HK-2 (cell line): ENCODE measurements at regions not wholly inside any gene's neighbourhood (a gene's known extent, or its start where the extent isn't known, plus 50 kb on each side); places are given as distances from the start of the nearest gene placed in this dataset.

Source experiments
- DNase-seq: peaks from one replicate; pipeline ENCODE4 v3.0.0-alpha.2; 2018; ENCODE audit not compliant: unreplicated experiment

DNA sequence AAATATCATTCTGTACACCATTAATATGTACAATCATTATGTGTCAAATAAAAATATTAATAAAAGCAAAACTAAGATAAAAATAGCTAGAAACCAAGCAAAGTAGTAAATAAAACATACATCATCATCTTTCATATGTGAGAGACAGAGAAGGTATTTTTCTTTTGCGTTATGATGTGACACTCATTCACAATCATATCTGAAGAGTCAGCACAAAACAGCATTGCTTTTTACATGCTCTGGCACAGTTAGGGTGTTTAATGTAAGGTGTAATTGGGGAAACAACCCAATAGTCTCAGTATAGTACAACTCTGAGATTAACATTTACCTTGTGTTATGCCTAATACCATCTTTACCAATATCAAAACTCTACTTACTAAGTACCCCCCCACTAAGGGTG is 376.6 kb downstream of the TMA16 start:
- no peak for DNase-seq

DNA sequence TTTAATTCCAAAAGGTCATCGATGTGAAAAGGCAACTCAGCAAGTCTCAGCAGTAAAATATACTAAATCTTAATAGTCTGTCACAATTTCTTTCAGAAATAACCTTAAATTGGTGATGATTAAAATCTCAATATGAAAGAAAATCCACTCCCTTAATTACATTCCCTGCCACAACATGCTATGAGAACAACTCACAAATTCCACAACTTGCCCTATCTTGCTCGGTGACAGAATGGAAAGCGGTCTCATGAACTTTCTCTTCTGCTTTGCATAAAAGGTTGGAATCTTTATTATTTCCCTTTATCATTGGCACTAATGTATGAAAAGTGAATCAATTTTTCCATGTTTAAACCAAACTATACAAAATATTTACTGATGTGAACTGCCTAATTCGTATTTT is 380.8 kb downstream of the TMA16 start:
- DNase-seq, result no peak

DNA sequence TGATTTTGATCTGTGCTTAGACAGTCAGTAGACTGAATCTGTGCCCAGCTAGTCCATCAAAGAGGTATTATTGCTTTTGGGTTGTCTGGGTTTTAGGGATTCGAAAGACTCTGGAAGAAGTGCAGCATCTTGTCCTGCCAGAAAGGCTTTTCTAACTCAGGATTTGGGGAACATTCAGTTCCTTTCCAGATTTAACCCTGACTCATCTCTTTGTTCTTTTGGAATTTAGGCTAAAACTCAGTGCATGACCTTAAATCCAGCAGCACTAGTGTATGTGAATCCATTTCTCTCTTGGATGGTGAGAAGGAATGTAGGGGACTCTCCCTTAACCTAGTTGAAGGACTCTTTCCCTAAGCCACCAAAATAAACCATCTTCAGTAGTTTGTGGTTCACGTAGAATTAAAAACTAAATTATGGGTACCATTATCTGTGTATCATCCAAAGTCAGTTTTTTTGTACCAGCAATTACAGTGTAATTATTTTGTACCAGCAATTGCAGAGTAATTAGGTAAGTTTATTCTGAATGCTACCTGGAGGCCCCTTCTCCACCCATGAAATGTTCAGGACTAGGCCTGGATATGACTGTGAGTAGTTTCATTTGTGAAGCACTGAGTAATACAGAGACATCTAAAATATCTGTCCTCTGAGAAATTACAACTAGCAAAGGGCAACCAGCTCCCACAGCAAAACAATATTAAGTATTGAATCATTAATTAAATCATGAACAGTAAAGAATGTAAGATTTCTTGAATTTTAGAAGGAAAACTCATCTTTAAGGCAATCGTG is 384.0 kb downstream of the TMA16 start:
- DNase-seq, result no peak

DNA sequence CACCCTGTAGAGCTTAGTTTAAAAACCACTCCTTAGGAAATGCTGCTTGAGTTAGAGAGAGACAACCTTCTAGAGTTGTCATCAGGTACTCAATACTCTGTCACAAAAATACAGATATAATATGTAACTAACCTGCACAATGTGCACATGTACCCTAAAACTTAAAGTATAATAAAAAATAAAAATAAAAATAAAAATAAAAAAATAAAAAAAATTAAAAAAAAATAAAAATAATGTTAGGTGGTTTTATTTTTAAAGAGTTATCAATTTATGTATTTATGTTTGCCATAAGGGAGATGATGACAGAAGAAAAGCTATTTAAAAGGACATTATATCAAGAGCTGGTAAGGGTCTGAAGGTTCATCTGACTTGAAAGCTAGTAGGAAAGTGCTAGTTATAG is 397.9 kb downstream of the TMA16 start:
- no peak for DNase-seq

DNA sequence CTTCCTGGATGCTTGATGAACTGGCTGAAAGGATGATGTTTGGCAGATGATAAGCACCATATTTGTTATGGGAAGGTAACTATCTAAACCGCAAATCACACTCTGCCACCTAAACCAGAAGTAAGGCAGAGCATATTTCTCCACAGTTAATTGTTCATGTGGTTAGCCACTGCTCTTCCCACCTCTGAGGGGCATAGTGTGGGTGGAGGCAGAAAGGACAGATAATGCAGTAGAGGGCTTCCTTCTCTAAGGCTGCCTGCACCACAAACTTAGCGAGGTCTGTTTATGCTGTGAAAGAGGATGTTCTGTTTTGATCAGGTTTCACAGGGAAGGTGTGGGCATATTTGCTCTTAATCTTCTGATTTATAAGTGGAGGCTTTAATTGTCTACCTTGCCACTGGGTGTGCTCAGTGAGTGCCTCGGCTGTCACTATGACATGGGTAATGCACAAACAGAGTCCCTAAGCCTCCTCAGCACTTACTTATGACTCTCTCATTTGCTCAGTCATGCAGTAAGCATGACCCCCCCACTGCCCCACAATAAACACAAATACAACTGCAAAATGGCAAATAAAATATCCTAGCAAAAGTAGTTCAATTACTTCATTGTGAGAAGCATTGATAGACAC is 401.0 kb downstream of the TMA16 start:
- no peak for DNase-seq

DNA sequence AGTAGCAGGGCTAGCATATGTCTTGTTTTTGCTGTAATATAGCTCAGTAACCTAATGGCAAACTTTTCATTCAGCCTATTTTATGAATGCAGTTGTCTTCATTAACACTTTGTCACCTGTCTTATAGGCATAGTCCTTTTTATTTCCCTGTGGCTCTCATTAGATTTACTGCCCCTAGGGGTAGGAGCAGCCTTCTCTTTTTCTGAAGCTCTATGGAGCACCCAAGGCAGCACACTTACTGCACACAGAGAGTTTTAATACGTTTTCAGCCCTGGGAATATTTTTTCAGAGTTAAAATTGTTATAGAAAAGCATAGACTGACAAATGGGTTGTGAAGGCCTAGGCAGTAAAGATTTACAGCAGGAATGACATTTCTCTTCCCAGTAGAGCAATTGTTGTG is 406.8 kb downstream of the TMA16 start:
- no peak for DNase-seq

DNA sequence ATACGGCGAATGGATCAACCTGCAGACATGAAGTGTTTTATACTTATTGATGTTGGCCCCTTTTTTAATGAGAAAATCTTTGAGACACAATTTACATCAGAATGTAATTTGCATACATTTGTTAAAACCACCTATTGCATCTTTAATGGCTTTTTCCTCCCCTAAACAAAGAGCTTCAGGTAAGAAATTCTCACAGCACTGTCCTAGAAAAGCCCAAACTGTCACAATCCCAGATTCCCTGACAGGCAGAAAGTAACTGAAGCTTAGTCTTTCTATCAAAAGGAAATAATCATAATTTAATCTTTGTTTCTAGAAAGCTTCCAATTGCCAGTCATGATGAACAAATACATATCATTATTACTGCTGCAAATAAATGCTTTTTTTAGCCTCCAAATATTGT is 407.9 kb downstream of the TMA16 start:
- no peak for DNase-seq

DNA sequence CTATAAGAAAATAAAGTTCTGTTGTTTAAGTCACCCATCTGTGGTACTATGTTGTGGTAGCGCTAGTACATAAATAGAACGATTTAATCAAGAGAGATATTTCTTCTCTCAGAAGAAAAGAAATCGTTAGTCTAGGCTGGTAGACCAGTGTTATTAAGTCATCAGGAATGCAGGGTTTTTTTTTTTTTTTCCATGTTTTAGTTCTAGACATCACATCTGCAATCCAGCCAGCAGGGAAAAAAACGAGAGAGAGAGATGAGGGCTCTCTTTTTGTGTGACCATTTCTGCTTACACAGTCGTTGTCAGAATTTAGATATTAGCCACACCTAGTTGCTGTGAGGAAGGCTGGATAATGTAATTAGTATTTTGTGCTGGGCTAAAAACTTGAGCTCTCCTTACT is 417.4 kb downstream of the TMA16 start:
- DNase-seq, result no peak

DNA sequence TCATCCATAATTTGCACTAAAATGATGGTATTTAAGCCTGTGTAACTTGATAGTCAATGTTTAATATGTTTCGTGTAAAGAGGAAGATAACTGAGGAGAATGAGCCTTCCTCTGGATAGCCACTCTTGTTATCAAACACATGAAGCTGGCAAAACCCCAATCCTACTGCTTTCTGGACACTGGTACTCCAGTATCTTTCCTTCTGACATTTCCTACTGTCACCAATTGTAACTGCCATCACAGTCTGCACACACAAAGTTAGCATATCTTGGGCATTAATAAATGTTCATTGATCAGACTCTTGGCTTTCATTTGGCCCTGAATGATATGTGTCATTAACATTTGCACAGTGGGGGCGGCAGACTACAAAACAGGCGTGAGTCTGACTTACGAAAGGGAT is 419.1 kb downstream of the TMA16 start:
- no peak for DNase-seq

DNA sequence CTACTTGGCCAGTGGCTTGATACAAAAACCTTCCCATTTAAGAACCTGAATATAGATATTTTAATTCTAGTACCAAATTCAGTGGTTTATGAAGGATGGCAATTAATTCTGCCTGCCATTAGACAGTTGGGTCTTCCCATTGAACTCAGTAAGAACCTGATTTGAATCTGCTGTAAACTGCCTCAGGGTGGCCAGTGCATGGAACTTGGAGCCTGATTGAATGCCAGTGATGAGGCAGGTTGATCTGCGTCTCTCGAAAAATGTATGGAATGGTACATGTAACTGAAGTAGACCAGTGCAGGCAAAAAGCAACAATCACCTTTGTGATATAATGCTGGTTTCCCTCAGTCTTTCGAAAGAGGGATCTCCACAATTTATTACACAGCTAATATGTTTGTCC is 421.4 kb downstream of the TMA16 start:
- no peak for DNase-seq

DNA sequence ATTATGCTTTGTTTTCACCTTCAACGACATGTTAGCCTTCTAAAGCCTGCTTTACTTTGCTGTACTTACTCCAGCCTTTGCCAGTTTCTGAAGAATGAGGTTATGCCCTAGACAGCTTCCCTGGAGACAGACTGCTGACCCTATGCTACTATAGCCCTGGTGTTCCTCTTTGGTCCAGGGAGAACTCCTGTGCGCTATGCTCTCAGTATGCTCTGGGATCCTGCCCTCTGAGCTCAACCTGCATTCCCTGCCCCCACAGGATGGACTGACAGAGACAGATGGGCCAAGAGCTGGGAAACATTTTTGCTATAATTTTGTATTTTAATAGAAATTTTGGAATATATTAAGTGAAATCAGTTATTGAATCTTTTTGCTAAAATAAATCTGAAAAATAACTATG is 425.9 kb downstream of the TMA16 start:
- DNase-seq, result no peak

DNA sequence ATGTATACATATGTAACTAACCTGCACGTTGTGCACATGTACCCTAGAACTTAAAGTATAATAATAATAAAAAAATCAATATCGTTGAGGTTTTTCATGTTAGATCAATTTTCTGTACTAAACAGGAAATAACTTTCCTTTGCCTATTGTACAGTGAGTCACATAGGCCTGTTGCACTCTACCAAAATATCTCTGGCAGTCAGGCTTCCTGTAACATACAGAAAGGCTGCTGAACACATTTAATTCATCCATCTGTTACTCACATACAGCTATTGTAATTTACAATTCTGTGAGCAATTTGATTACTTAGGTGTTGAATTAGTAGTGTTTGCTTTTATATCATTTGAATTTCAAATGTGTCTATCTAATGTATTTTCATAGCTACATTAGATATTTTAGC is 427.8 kb downstream of the TMA16 start:
- DNase-seq, result no peak

DNA sequence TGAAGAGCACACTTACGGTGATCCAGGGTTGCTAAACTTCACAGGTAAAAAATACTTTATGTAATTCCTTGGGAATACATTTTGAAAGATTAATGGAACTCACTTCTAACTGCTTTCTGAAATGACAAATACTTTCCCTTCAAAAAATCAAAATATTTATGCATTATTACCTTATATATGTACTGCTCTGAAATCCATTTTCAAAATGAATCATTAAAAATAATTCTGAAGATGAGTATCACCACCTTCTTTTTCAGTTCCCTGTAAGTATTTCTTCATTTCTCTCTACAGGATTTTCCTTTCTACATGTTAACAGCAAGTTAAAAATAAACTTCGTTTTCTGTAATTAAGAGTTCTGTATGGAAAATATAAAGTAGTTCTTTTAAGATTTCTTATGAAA is 428.6 kb downstream of the TMA16 start:
- DNase-seq, result no peak

DNA sequence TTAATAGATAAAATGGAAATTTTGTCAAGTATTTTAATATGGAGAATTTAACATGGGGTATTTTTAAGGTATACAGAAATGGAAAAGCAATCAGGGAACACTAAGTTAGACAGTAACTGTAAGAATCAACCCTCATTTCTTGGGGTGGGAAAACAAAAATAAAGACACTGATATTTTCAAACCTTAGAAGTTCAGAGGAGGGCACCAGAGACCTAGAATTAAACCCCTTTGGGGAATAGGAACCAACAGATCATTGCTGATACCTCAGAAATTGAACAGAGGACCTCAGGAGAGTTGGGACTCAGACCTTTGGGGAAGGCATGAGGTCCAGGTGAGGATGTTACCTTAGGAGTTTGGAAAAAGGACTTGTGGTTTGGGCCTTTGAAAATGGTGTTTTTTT is 435.6 kb downstream of the TMA16 start:
- no peak for DNase-seq

DNA sequence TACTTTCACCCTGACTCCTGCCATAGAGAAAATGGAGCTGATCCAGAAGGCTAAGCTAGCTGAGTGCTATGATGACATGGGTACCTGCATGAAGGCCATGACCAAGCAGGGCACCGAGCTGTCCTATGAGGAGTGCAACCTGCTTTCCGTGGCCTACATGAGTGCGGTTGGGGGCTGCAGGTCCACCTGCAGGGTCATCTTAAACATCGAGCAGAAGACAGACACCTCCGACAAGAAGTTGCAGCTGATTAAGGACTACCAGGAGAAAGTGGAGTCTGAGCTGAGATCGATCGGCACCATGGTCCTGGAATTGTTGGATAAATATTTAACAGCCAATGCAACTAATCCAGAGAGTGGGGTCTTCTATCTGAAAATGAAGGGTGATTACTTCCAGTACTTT is 438.0 kb downstream of the TMA16 start:
- no peak for DNase-seq

DNA sequence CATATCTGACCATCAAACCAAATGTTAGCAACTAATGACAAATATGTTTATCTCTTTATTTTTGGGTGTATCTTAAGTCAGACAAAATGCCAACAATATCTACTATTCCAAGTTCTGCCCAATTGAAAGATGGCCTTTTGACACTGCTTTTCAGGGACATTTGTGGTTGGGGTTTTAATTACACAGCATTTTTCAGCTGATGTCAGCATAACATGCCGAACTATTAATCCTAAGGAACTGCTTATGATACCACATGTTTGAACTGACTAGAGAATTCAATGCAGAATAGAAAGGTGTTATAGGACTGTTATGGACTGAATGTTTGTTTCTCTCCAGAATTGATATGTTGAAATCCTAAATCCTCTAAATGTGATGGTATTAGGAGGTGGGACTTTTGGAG is 445.1 kb downstream of the TMA16 start:
- no peak for DNase-seq

DNA sequence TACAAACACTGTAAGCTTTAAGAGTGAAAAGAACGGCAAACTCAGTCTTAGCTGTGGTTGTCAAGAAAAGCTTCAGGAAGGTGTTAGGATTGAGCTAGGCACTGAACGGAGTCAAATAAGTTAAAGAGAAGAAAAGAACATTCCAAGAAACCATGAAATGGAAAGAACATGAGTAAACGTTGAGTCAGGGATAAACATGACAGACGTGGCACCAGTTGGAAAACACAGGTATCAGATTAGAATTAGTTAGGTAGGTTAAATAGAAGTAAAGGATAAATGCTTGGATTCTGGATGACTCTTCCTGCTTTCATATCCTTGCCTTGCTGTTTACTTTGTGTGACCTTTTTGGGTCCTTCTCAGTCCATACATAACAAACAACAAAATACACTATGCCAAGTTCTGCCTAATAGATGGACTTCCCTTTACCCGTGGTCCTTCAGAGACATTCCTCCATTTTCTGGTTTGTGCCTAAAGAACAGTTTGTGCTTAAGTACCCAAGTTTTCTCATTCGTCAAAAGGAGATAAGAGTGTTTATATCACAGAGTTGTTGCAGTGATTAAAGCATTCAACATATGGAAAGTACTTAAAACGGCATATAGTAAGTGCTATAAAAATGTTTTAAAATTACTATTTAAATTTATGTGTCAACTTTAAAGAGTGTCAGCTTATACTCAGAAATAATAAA is 446.9 kb downstream of the TMA16 start:
- no peak for DNase-seq

DNA sequence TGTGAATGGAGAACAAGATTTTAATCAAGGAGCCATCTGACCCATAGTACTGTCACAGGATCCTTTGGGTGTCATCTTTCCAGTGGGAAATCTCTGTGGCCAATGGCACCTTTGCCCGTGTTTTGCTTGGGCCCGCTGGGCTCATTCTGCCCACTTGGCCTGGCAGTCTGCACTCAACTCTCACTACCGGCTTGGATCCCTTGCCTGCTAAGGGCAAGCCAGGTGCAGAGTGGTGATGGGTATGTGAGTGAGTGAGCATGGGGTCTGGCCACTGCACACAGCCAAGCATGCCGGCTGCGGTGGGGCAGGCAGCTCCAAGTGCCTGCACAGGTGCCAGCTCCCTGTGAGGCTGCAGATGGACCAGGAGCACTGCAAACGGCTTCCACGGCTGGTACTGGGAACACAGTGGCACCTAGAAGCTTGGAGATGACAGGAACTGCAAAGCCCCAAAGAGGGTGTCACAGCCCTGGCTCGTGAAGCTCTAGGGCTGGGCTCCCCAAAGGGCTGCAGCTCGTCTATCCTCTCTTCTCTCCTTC is 454.5 kb downstream of the TMA16 start:
- DNase-seq, result no peak

DNA sequence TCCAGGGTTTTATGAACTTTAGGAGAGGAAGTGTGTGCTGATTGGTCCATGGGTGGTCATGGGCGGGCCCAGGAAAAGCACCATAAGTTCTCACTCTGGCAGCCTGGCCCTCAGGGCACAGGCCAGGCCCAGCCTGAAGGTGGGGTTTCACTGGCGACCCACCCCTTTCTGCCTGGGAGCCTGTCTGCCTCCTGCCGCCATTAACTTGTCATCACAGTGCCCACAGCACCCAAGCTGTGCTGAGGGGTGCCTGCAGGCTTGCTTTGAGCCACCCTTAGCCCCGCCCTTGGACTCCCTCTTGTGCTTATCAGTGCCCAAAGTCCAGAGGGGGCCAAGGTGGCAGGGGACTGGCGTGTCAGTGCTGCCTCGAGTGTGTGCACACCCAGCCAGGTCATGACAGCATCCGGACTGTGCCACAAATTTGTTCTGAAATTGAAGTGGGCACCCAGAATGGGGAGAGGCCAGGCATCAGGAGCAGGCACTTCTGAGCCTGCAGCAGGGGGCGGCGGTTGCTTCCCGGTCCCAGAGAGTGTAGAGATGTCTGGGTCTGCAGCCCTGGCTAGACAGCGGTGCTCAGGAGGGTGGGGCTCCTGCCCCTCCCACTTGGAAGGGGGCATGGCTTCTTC is 455.6 kb downstream of the TMA16 start:
- DNase-seq, result no peak

DNA sequence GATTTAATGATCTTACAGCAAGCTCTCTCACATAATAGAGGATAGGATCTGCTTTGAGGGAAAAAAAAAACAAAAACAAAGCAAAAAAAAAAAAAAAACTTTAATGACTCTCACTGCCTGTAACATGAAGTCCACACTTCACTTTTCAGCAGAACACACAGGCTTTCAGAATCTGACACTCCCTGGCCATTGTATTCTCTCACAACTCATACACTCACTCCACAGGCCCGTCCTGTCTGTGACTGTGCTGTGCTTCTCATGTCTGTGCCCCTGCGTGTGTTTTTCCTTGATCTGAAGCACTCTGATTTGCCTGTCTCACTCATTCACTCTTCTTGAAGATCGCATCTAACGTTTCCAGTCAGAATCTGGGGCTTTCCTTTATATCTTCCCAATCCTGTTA is 460.8 kb downstream of the TMA16 start:
- no peak for DNase-seq

DNA sequence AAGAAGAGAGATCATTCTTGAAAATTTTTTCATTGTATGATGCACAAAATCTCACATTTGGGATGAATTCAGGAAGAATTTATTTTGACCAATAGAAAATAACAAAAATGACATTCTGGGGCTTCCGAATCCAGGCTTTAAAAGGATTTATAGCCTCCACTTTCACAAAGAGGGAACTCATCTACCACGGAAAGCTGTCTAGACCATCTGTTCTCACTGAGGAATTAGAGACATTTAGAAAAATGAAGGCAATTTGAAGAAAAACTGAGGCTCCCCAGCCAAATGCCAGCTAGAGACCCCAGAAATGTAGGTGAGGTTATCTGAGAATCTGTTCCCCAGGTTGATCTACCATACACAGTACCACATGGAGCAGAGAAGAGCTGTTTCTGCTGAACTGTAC is 464.3 kb downstream of the TMA16 start:
- no peak for DNase-seq

DNA sequence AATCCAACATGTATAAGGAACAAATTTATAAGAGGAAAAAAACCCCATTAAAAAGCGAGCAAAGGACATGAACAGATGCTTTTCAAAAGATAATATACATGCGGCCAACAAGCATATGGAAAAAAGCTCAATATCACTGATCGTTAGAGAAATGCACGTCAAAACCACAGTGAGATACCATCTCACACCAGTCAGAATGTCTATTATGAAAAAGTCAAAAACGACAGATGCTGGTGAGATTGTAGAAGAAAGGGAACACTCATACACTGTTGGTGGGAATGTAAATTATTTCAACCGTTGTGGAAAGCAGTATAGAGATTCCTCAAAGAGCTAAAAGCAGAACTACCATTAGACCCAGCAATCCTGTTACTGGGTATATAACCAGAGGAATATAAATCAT is 465.4 kb downstream of the TMA16 start:
- no peak for DNase-seq

DNA sequence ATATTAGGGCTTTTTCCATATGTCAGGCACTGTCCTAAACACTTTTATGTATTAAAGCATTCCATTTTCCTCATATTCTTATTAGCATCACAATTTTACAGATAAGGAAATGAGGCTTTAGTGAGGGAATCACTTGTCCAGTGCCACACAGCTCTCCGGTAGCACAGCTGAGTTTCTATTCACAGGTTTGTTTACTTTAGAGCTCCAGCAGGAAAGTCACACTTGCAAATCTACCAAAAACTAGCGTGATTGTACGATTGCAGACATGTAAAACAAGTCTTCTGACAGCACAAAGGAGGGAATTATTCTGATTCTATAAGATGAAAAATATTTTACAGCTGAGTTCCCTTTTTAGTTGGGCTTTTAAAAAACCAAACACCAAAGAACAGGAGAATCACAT is 472.1 kb downstream of the TMA16 start:
- no peak for DNase-seq
